ENCODE measurements at regions not wholly inside any gene's neighbourhood (a gene's known extent, or its start where the extent isn't known, plus 50 kb on each side); places are given as distances from the start of the nearest gene placed in this dataset.

GRCh38 chr10:62710182-62710581 is 94.3 kb upstream of the ADO start (continued):
- no peak for TF ChIP-seq CTCF (IDR thresholded peaks at IDR 0.05)

GRCh38 chr10:62715383-62715782 is 89.1 kb upstream of the ADO start:
- no peak for DNase-seq
- H3K36me3 ChIP-seq (replicated peaks in 1 of 2; ENCODE audit: control insufficient read depth in 1 of 2, insufficient read depth in 2 of 2, low read length in 1 of 2): no peaks in the 10 kb centered on the region

GRCh38 chr10:62718585-62718984 is 85.9 kb upstream of the ADO start:
- no peaks in the 10 kb centered on the region for H3K79me2 ChIP-seq (ENCODE audit: insufficient read depth)
- no peak overlapping the region for H3K4me3 ChIP-seq (ENCODE audit: low read depth in 2 of 2, low read length in 1 of 2)
- no peaks in the 10 kb centered on the region for H4K20me1 ChIP-seq (ENCODE audit: insufficient read depth)
- DNase-seq: no peak
- CTCF ChIA-PET: no interaction called here
- no peak overlapping the region for H3K27ac ChIP-seq (ENCODE audit: low read depth in 2 of 2, low read length in 1 of 2)
- 31% methylated on average over 5 of the region's 5 CpGs for WGBS (ENCODE audit: low lambda C conversion rate)
- no peaks in the 10 kb centered on the region for H3K9me3 ChIP-seq
- no peaks in the 10 kb centered on the region for H3K4me1 ChIP-seq (ENCODE audit: control insufficient read depth in 1 of 2, insufficient read depth in 2 of 2, low read depth in 1 of 2, low read length in 1 of 2)
- no peak overlapping the region for H3K9ac ChIP-seq
- no peak overlapping the region for H2AFZ ChIP-seq (ENCODE audit: low read depth)
- TF ChIP-seq MEF2A (IDR thresholded peaks at IDR 0.05; ENCODE audit: borderline replicate concordance, low read depth) (no peak), YY1 (IDR thresholded peaks at IDR 0.05; ENCODE audit: low read depth) (no peak), RFX5 (IDR thresholded peaks at IDR 0.05; ENCODE audit: low read length) (no peak), GABPA (IDR thresholded peaks at IDR 0.05; ENCODE audit: low read depth) (no peak)
- H3F3A ChIP-seq (replicated peaks; ENCODE audit: insufficient read depth): no peaks in the 10 kb centered on the region
- H3K4me2 ChIP-seq: no peak overlapping the region
- POLR2A ChIA-PET: no interaction called here
- peaks cover 4% of the 10 kb centered on the region; the same call in 1 of the 2 replicates for H3K27me3 ChIP-seq (ENCODE audit: insufficient read depth)
- H3K36me3 ChIP-seq (replicated peaks in 1 of 2; ENCODE audit: control insufficient read depth in 1 of 2, insufficient read depth in 2 of 2, low read length in 1 of 2): no peaks in the 10 kb centered on the region
- H3K9me2 ChIP-seq: no peaks in the 10 kb centered on the region

More at GRCh38 chr10:62715383-62715782, 89.1 kb upstream of the ADO start:
- Histone ChIP-seq H4K20me1 (ENCODE audit: insufficient read depth) (no peaks in the 10 kb centered on the region), H3K79me2 (ENCODE audit: insufficient read depth) (no peaks in the 10 kb centered on the region), H3K9me2 (no peaks in the 10 kb centered on the region), H3K27me3 (ENCODE audit: insufficient read depth) (no peaks in the 10 kb centered on the region; the same call in 1 of the 2 replicates), H2AFZ (ENCODE audit: low read depth) (no peak overlapping the region), H3F3A (replicated peaks; ENCODE audit: insufficient read depth) (no peaks in the 10 kb centered on the region), H3K9ac (no peak overlapping the region), H3K4me3 (ENCODE audit: low read depth in 2 of 2, low read length in 1 of 2) (no peak overlapping the region), H3K4me1 (ENCODE audit: control insufficient read depth in 1 of 2, insufficient read depth in 2 of 2, low read depth in 1 of 2, low read length in 1 of 2) (no peaks in the 10 kb centered on the region), H3K9me3 (no peaks in the 10 kb centered on the region), H3K27ac (ENCODE audit: low read depth in 2 of 2, low read length in 1 of 2) (no peak overlapping the region), H3K4me2 (no peak overlapping the region)
- TF ChIP-seq TEAD4 (IDR thresholded peaks at IDR 0.05; ENCODE audit: borderline replicate concordance, insufficient read depth) (no peak), EP300 (IDR thresholded peaks at IDR 0.05; ENCODE audit: borderline replicate concordance in 1 of 2, low read depth in 1 of 2, low read length in 1 of 2) (no peak), GABPA (IDR thresholded peaks at IDR 0.05; ENCODE audit: low read depth) (no peak), USF2 (IDR thresholded peaks at IDR 0.05; ENCODE audit: borderline replicate concordance, low read depth, low read length) (no peak), SMC3 (IDR thresholded peaks at IDR 0.05; ENCODE audit: low read depth, low read length) (no peak), FOSL2 (IDR thresholded peaks at IDR 0.05; ENCODE audit: borderline replicate concordance, low read depth) (no peak)
- ChIA-PET POLR2A (no interaction called here), CTCF (no interaction called here)

All from SK-N-SH (cell line).